HG03196 (cell line): ENCODE measurements at regions not wholly inside any gene's neighbourhood (a gene's known extent, or its start where the extent isn't known, plus 50 kb on each side); places are given as distances from the start of the nearest gene placed in this dataset.

Experiments
- ATAC-seq: cut with Tn5 transposase; IDR thresholded peaks from one replicate; pipeline ENCODE4 v1.9.1; 2021; ENCODE audit not compliant: unreplicated experiment

DNA sequence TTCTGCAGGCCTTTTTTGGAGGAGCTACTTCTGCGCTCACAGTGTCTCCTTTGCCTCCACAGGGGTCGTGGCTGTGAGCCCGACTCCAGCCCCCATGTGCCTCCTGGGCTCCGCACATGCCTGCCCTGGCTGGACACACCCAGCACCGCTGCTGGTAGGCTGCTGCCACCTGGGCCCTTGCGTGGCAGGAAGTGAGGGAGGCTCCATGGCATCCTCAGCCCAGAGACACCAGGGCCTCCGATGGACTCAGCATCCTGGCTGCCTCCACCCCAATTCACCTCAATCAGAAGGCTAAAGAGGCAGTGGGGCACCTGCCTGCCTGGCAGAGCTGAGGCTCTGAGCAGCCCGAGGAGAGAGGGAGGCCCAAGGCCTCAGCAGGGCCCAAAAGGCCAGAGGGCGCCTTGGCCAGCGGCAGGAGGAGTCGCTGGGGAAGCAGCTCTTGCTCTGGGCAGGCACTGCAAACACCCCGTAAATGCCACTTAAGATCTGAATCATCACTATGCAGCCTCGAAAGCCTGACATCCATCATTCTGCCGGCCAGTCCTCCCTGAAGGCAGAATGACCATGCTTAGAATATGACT is 68.3 kb upstream of the OTOS start:
- ATAC-seq: no peak

DNA sequence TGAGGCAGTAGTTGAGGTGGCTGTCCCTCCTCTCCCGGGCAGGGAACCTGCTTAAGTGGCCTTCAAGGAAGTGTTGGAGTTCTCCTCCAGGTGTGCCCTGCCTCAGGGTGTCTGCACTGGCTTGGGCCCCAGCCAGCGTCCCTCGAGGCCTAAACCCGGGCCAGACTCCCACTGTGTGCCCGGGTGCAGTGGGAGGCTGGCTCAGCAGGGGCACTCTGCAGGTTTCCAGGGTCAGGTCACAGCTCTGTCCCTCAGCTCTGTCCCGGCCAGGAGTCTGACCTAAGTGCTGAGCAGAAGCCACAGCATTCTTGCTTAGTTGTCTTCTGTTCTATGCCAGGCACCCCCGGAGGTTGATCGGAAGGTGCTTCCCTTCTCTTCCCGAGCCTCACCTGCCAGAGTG is 69.0 kb upstream of the OTOS start:
- ATAC-seq: no peak

DNA sequence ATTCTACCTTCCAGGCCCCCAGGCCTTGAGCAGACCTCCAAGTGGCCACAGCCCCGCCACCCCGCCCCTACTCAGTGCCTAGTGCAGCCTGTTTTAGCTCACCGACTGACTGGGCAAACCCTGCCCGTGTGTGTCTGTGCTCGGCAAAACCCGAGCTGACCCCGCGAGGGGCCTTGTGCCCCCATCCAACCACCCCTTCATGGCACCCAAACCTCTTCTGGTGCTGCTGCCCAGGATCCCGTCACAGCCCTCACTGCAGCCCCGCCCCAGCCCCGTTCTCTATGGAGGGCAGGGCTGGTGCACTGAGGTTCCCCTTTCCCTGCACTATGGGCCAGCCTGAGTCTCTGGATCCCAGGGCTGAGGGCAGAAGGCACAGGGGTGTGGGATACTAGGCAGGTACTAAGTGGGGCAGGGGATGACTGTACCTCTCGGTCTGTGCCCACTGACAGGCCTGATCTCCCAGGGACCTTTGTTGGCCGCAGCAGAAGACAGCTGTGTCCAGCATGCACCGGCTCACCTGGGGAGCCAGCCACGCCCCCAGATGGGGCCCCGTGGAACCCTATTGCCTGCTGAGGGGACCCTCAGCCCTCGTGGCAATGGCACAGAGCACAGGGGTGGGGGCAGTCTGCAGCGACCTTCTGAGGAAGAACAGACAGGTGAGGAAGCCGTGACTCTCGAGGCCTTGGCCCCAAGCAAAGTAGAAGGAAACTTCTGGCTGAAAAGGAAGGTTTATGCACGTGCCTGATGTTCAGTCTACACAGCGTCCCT is 69.9 kb upstream of the OTOS start:
- no peak for ATAC-seq

DNA sequence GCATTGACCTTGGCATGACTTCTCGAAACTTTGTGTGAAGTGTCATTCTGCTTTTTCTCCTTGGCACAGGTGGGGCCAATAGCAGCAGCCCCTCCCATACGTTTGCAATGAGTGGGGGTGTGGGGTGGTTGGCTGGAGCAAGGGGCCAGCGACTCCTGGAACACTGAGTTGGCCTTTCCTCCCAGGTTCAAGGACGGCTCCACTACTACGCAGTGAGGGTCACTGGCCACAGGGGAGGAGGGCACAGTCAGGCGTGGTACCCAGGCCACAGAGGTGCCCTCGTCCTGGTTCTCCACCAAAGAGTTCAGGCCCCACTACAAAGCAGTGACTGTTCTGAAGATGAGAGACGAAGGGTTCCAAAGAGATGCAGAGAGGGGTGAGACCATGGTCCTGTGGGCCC is 70.6 kb upstream of the OTOS start:
- ATAC-seq: no peak

DNA sequence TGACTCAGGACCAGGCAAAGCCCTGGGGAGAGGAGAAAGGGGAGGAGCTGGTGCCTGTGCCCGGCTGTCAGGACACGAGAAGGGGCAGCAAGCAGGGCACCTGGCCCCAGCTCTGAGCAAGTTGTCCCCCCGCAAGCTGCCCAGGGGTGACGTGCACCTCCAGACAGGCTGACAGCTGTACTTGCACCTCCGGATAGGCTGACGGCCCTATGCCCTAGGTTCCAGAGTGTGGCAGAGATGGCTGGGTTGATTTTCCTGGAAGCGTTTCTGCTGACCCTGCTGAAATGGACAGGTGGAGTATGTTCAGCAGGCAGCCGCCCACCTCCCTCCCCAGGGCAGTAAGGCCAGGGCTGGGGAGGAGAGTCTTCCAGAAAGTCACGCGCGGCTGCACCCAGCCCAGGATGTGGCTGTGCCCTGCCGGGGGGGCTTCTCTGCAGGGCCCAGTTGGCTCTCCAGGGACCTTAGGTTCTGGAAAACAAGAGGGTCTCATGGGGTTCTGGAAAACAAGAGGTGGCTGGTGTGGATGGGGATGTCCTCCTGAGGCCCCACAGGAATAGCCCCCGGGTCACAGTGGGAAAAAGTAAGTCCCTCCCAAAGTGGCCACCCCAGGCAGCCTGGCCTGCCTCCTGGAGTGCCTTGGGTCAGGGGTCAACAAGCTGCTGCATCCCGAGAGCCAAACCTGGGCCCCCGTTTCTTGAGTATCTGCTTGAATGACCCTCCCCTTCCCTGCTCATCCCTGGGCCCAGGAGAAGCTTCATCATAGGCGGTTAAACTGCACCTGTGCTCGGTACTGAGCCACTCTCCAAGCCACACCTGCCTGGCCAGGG is 71.4 kb upstream of the OTOS start:
- ATAC-seq: no peak

DNA sequence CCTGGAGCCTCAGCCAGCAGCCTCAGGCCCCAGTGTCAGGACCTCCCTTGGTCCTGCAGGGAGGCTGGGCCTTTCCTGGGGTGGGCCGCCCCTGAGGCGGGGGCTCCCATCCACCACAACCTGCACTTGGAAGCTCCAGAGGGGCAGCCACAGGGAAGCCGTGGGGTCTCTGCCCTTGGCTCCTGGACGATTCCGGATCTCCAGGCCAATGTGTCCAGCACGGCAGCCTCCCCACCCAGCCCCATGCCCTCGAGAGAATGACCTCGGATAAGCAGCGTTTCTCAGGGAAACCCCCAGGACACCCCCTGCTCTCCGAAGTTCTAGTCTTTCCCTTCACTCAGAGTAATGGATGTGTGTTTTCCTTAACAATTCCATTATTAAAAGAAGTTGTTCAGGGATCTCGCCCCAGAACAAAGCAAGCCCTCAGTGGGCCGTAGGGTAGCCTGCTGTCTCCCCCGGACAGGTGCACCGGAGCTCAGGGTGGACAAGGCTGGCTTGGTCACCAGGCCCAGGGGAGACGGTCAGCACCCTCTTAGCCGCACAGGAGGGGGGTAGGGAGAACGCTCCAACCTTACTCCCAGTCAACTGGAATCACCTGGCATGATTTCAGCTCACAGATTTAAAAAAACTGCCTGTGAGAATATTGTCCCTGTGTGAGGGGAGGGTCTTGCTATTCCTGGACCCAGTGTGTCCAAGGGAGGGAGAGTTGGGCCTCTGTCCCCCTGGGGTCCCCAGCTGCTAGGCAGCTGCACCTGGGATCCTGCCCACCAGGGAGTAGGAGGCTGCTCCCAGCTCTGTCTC is 72.2 kb upstream of the OTOS start:
- no peak for ATAC-seq

DNA sequence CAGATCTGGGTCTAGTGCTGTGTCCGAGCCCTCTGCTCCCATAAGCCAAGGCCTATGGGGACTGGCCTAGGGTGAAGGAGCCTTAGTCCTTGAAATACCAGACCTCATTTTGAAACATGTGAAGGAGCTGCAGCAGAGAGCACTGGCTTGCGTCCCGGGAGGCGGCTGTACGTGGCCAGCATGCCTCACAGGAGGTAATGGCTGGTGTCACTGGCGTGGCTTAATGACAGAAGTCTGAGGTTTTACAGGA is 72.7 kb upstream of the OTOS start:
- ATAC-seq: no peak

DNA sequence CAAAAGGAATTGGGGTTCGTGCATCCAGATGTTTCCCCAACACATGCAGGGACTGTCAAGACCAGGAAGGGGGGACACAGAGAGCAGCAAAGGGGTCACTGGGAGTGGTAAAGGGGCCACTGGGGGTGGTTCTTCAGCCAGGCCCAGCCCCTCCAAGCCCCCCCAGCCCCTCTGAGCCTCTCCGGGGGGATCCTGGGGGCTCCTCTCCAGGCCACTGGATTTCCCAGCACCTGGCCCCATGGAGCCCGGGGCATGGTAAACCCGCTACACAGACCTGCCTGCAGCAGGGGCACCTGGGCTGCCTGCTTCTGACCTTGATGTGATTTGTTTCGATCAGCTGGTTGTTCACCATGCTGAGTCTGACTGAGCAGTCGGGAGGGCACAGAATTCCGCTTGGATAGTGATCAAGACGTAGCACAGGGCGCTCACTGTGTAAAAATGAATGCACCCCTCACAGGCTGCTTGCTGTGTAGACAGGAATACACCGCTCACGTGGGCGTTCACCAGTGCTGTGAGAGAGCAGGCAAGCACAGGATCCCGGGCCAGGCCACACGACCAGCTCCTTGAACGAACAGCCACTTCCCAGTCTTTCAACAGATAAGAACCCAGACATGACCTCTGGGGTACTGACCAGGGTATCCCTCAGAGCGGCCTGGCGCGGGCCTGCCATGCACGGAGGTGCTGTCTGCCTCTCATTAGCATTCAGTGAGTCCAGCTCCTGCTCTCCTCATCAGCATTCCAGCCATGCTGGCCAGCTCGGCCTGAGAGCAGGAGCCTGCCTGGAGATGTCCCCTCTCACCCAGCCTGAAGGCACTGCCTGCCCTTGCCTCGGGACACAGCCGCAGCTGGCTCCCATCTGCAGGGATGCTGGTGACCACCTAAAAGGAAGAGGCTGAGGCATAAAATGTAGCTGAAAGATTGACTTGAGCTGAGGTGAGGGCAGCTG is 73.3 kb upstream of the OTOS start:
- ATAC-seq: no peak

DNA sequence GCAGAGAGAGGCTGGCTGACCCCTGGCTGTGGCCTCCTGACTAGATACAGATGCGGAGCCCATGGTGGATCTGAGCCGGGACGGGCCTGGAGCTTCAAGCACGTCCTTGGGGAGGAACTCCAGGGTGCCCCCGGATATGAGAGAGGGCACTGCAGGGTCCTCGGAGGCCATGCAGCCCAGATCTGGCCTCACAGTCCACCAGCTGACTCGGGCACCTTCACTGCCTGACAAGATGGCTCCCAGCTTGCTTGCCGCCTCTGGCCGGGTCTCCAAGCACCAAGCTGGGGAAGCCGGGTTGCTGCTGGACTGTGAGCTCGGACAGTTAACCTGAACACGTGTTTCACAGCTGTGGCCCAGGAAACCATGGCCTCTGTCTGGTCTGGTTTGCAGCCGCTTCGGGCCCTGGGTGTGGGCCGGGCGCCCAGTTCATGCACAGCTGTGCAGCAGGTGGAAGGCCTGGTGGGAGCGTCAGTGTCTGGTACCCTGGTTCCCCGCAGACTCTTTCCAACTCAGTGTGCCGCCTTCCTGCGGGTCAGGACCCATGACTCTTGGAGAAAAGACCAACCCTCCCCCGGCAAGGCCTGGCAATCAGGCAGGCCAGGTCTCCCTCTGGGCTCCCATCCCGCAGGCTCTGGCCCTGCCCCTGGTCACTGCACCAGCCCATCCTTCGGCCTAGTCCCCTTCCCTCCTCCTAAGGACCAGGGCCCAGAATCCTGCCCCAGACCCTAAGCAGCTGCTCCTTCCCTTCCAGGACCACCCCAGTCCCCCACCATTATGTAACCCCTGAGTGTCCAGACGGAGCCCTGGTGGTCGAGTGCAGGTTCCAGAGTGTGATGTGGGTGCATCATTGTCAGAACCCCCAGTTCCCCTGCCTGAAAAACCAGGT is 74.6 kb upstream of the OTOS start:
- ATAC-seq: no peak

DNA sequence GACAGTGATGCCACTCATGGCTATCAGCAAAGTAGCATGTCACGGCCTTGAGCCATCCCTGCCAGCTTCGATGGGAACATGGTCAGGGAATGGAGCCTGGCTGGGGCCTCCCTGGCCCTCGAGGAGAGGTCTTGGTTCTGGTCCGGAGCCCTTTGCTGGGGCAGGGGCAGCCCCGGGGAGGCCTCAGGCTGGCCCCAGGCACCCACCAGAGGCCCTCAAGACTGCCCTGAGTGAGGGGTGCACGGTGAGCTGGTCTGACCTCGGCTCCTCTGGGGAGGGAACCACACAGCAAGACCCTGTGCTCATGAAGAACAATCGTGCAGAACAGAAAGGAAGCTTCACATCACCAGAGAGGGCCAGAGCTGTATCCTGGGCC is 75.2 kb upstream of the OTOS start:
- ATAC-seq: no peak

DNA sequence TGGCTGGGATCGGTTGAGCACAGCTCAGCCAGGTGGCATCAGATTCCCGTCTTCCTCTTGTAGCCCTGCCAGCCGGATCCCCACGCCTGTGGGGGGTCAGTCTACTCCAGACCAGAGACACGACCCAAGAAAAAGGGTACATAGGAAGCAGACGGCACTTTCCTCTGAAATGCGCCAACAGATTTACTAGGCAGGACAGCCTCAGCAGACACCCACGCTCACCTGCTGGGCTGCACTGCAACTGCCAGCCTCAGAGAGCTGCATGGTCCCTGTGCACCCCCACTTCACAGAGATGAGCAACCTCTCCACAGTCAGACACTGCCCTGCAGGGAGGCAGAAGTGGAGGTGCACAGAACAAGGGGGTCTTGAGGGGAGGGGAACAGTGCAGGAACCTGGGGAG is 75.7 kb upstream of the OTOS start:
- no peak for ATAC-seq

DNA sequence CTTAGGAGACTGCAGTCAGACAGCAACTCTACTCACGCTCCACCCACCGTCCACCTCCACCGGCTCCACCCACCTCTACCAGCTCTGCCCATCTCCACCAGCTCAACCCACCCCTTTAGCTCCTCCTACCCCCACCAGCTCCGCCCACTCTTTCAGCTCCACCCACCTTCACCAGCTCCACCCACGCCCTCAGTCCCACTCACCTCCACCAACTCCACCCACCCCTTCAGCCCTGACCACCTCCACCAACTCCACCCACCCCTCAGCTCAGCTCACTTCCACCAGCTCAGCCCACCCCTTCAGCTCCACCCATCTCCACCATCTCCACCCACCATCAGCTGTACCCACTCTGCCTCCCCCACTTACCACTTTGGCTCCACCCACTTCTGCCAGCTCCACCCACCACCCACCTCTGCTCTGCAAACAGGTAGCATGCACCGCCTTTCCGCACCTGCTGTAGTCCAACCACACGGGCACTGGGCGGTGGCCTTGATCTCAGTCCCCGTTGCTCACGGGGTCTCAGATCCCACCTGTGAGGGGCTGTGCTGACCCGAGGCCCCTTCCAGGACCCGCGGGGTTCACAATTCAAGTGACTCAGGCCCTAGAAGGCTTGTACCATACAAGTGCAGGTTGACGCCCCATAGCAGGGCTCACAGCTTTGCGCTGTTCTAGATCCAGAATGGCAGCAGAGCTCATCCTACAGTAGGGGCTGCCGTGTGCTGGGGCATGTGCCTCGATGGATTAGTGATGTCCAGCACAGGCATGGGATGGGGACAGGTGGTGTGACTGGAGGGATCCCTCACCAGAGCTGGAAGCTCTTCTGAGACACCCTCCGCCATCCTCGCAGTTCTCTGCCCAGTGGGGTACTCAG is 77.2 kb upstream of the OTOS start:
- ATAC-seq: no peak

DNA sequence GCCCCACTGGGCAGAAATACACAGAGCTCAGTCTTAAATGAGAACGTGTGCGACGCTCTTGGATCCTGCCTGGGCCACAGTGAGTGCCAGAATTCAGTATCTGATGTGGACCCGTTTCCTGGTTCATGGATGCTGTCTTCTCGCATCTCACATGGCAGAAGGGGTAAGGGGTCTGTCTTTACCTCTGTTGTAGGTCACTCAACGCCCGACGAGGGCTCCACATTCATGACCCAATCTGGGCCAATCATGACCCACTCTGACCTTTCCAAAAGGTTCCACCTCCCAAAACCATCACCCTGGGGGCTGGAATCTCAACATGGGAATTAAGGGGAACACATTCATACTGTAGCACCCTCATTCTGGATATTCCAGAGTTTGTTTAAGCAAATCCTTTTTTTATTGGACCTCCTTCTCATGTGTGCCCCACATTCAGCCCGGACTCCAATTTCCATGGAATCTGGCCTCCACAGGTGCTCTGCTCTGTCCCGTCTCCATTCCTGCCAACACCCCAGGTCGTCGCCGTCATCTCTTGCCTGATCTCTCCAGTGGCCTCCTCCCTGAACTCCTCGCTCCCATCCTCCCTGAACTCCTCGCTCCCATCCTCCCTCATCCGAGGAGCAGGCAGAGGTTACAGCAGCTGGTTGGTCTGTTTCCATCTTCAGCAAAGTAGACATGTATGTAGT is 78.9 kb upstream of the OTOS start:
- no peak for ATAC-seq

DNA sequence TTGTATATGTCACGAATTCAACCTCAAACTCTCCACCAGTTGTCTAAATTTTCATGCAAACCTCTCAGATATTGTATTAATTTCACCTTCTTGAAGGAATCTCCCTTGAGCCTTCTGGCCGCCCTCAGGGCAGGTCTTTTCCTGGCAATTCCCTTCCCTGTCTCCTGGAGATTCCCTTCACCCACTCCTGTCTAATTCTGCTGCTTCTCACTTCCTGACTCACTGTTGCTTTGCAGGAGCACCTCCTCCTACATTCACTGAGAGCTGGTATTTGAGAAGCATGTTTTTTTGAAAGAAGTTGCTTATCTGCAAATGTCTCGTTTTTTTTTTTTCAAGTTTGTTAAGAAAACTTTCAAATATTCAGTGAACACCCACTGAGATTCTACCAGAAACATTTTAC is 79.9 kb upstream of the OTOS start:
- ATAC-seq: no peak

DNA sequence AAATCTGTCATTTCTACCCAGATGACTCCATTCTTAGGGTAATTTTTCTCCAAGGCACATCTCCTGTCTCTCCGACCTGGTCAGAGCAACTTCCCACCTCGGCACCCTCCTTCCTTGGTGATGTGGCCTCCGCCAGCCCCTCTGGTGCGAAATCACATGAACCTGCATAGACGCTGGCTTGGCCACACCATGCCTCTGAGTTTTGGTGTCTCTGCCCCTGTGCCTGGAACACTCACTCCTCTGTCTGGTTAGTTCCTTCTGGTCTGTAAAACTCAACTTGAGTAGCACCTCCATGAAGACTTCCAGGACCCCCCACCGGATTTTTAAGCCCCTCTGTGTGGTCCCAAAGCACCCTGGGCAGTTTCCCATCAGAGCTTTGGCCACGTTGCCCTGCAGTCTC is 83.2 kb upstream of the OTOS start:
- no peak for ATAC-seq

DNA sequence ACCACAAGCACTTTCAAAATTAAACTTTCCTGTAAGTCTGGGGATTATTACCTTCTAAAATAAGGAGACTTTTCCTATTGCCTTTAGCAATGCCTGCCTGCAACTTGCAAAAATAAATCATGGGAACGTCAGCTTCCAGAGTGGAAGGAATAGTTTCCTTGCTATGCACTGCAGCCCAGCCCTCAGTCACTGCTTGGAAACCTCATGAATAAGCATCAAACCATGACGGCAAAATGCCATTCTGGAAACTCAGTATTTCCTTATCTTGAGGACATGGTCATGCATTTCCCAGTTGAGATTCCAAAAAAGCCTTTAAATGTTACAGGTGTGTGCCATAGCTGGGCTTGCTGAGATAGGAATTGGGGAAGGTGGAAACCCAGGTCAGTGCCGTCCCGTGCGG is 84.2 kb upstream of the OTOS start:
- no peak for ATAC-seq

DNA sequence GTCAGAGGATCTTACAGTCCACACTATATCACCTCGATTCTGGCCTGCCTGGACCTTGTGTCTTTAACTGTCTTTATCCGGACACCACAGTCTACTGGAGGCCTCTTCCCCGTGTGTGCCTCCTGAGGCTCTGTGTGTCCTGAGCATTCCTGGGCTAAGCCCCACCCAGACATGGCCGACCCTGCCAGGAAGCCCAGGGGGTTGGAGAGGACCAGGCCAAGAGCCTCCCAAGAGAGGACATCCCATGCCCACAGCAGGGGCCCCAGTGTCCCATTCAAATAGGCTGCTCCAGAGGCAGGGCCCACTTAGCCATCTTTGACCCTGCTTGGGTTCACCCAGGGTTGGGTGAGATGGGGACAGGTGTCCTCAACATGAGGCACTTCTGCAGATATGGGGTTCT is 84.7 kb upstream of the OTOS start:
- no peak for ATAC-seq
